CD4-positive, CD25-positive, alpha-beta regulatory T cell (primary cell): ENCODE measurements at regions not wholly inside any gene's neighbourhood (a gene's known extent, or its start where the extent isn't known, plus 50 kb on each side); places are given as distances from the start of the nearest gene placed in this dataset.

Source experiments
- ATAC-seq, 2 donors: fragments of 150-1000 bp; cut with Tn5 transposase; one replicate each; pipeline ENCODE4 v1.10.0; 2021; ENCODE audit warnings: low read depth in 2 of 2, moderate number of reproducible peaks in 2 of 2, moderate library complexity in 1 of 2
- DNase-seq, 3 donors: peaks; one replicate each; pipeline versions ENCODE4 v3.0.0 to v3.0.0-alpha.2; 2012 to 2022; ENCODE audit warnings: mixed read lengths in 1 of 3
- H3K27ac ChIP-seq: one replicate; pipeline ENCODE4 v1.7.0; 2013; ENCODE audit warnings: mild to moderate bottlenecking, low read length; ENCODE audit not compliant: insufficient read depth, poor library complexity, severe bottlenecking
- H3K27me3 ChIP-seq: one replicate; pipeline ENCODE4 v1.7.0; 2013; ENCODE audit warnings: low read length; ENCODE audit not compliant: control insufficient read depth, insufficient read depth
- H3K36me3 ChIP-seq: one replicate; pipeline ENCODE4 v1.7.0; 2013; ENCODE audit warnings: mild to moderate bottlenecking, low read length, moderate library complexity; ENCODE audit not compliant: control insufficient read depth, insufficient read depth
- H3K4me1 ChIP-seq: 2 replicates; pipeline ENCODE4 v1.7.0; 2013; ENCODE audit warnings: mild to moderate bottlenecking, low read length; ENCODE audit not compliant: insufficient read depth, control insufficient read depth, poor library complexity, severe bottlenecking
- H3K4me3 ChIP-seq: one replicate; pipeline ENCODE4 v1.7.0; 2013; ENCODE audit warnings: low read depth, mild to moderate bottlenecking, low read length, moderate library complexity
- H3K9me3 ChIP-seq, 2 experiments: 1 replicate in 1 of 2; 2 replicates in 1 of 2; pipeline ENCODE4 v1.7.0; 2013; ENCODE audit warnings: low read length in 2 of 2, mild to moderate bottlenecking in 1 of 2, moderate library complexity in 1 of 2; ENCODE audit not compliant: control insufficient read depth in 2 of 2
- H3K27ac Mint-ChIP-seq, 3 donors: one replicate each; pipeline ENCODE4 v1.8.0; 2020 to 2022; ENCODE audit warnings: mild to moderate bottlenecking in 3 of 3, mixed read lengths in 3 of 3, moderate library complexity in 2 of 3
- H3K27me3 Mint-ChIP-seq: one replicate; pipeline ENCODE4 v1.8.0; 2022; ENCODE audit warnings: mild to moderate bottlenecking, mixed read lengths
- H3K36me3 Mint-ChIP-seq: one replicate; pipeline ENCODE4 v1.8.0; 2020; ENCODE audit warnings: mixed read lengths
- H3K4me1 Mint-ChIP-seq, 4 donors: one replicate each; pipeline ENCODE4 v1.8.0; 2020 to 2022; ENCODE audit warnings: mixed read lengths in 4 of 4, mild to moderate bottlenecking in 1 of 4
- H3K4me3 Mint-ChIP-seq, 4 donors: one replicate each; pipeline ENCODE4 v1.8.0; 2020 to 2022; ENCODE audit warnings: mild to moderate bottlenecking in 4 of 4, mixed read lengths in 4 of 4, moderate library complexity in 3 of 4
- H3K9me3 Mint-ChIP-seq, 7 donors: one replicate each; pipeline ENCODE4 v1.8.0; 2020 to 2022; ENCODE audit warnings: mixed read lengths in 7 of 7, mild to moderate bottlenecking in 3 of 7, moderate library complexity in 2 of 7

GRCh38 chr6:100322886-100323285 is 141.8 kb downstream of the SIM1 start:
- no peak overlapping the region for H3K27ac ChIP-seq

GRCh38 chr6:100320686-100321085 is 144.0 kb downstream of the SIM1 start:
- Mint-ChIP-seq H3K4me3 (no peak overlapping the region), H3K4me1 (no peaks in the 10 kb centered on the region), H3K27ac (no peak overlapping the region), H3K9me3 (peaks cover 0 to 10% (median 3%) of the 10 kb centered on the region in 7 donors), H3K36me3 (no peaks in the 10 kb centered on the region), H3K27me3 (no peaks in the 10 kb centered on the region)
- no peaks in the 10 kb centered on the region for H3K4me1 ChIP-seq
- no peak overlapping the region for H3K4me3 ChIP-seq
- no peak for DNase-seq
- no peaks in the 10 kb centered on the region for H3K9me3 ChIP-seq
- no peak for ATAC-seq
- no peaks in the 10 kb centered on the region for H3K36me3 ChIP-seq
- H3K27ac ChIP-seq = no peak overlapping the region
- no peaks in the 10 kb centered on the region for H3K27me3 ChIP-seq

More at GRCh38 chr6:100322886-100323285, 141.8 kb downstream of the SIM1 start:
- Mint-ChIP-seq H3K27ac (no peak overlapping the region), H3K4me1 (no peaks in the 10 kb centered on the region), H3K9me3 (peaks cover 0 to 10% (median 3%) of the 10 kb centered on the region in 7 donors), H3K27me3 (no peaks in the 10 kb centered on the region), H3K36me3 (no peaks in the 10 kb centered on the region), H3K4me3 (no peak overlapping the region)
- Histone ChIP-seq H3K9me3 (no peaks in the 10 kb centered on the region), H3K36me3 (no peaks in the 10 kb centered on the region), H3K4me1 (no peaks in the 10 kb centered on the region), H3K4me3 (no peak overlapping the region), H3K27me3 (no peaks in the 10 kb centered on the region)
- no peak for ATAC-seq
- DNase-seq = no peak

- no peak overlapping the region for H3K4me3 Mint-ChIP-seq
- H3K4me1 Mint-ChIP-seq = no peaks in the 10 kb centered on the region
These were observed 147.7 kb downstream of the SIM1 start for GRCh38 chr6:100317031-100317430.

GRCh38 chr6:100314186-100314585 is 150.5 kb downstream of the SIM1 start:
- ATAC-seq = no peak
- Histone ChIP-seq H3K36me3 (no peaks in the 10 kb centered on the region), H3K4me3 (no peak overlapping the region), H3K4me1 (no peaks in the 10 kb centered on the region), H3K27ac (no peak overlapping the region), H3K9me3 (no peaks in the 10 kb centered on the region), H3K27me3 (no peaks in the 10 kb centered on the region)
- Mint-ChIP-seq H3K36me3 (no peaks in the 10 kb centered on the region), H3K4me1 (peaks cover 0 to 5% (median 0%) of the 10 kb centered on the region in 4 donors), H3K4me3 (no peak overlapping the region), H3K27ac (no peak overlapping the region), H3K27me3 (peaks cover 8% of the 10 kb centered on the region), H3K9me3 (peaks cover 0 to 2% (median 0%) of the 10 kb centered on the region in 7 donors)
- DNase-seq = no peak

More at GRCh38 chr6:100317031-100317430, 147.7 kb downstream of the SIM1 start:
- Histone ChIP-seq H3K27me3 (no peaks in the 10 kb centered on the region), H3K9me3 (no peaks in the 10 kb centered on the region), H3K4me3 (no peak overlapping the region), H3K27ac (no peak overlapping the region), H3K36me3 (no peaks in the 10 kb centered on the region), H3K4me1 (no peaks in the 10 kb centered on the region)
- ATAC-seq (no peak), DNase-seq (no peak)
- Mint-ChIP-seq H3K9me3 (peaks cover 0 to 10% (median 2%) of the 10 kb centered on the region in 7 donors), H3K36me3 (no peaks in the 10 kb centered on the region), H3K27me3 (peaks cover 4% of the 10 kb centered on the region), H3K27ac (no peak overlapping the region)

- H3K9me3 Mint-ChIP-seq = peaks cover 0 to 2% (median 0%) of the 10 kb centered on the region in 7 donors
- no peaks in the 10 kb centered on the region for H3K4me1 ChIP-seq
- H3K4me1 Mint-ChIP-seq = peaks cover 0 to 5% (median 0%) of the 10 kb centered on the region in 4 donors
- no peaks in the 10 kb centered on the region for H3K27me3 ChIP-seq
- H3K4me3 ChIP-seq = no peak overlapping the region
- H3K9me3 ChIP-seq = no peaks in the 10 kb centered on the region
- no peaks in the 10 kb centered on the region for H3K36me3 Mint-ChIP-seq
- peaks cover 8% of the 10 kb centered on the region for H3K27me3 Mint-ChIP-seq
- H3K27ac ChIP-seq = no peak overlapping the region
- no peak for DNase-seq
- ATAC-seq = no peak
- H3K4me3 Mint-ChIP-seq = no peak overlapping the region
- no peak overlapping the region for H3K27ac Mint-ChIP-seq
- H3K36me3 ChIP-seq = no peaks in the 10 kb centered on the region
These were observed 152.9 kb downstream of the SIM1 start for GRCh38 chr6:100311707-100312251.

GRCh38 chr6:100309174-100309573 is 155.5 kb downstream of the SIM1 start:
- H3K27ac Mint-ChIP-seq = no peak overlapping the region
- H3K4me1 Mint-ChIP-seq = peaks cover 0 to 5% (median 0%) of the 10 kb centered on the region in 4 donors
- ATAC-seq (no peak), DNase-seq (no peak)
- Histone ChIP-seq H3K9me3 (no peaks in the 10 kb centered on the region), H3K36me3 (no peaks in the 10 kb centered on the region), H3K4me1 (no peaks in the 10 kb centered on the region), H3K27me3 (no peaks in the 10 kb centered on the region), H3K4me3 (no peak overlapping the region), H3K27ac (no peak overlapping the region)
- peaks cover 0 to 2% (median 0%) of the 10 kb centered on the region in 7 donors for H3K9me3 Mint-ChIP-seq
- H3K36me3 Mint-ChIP-seq = no peaks in the 10 kb centered on the region
- no peak overlapping the region for H3K4me3 Mint-ChIP-seq
- peaks cover 8% of the 10 kb centered on the region for H3K27me3 Mint-ChIP-seq

GRCh38 chr6:100307561-100307960 is 157.2 kb downstream of the SIM1 start:
- no peaks in the 10 kb centered on the region for H3K9me3 ChIP-seq
- Mint-ChIP-seq H3K36me3 (no peaks in the 10 kb centered on the region), H3K4me1 (peaks cover 0 to 5% (median 0%) of the 10 kb centered on the region in 4 donors), H3K27ac (no peak overlapping the region), H3K9me3 (no peaks in the 10 kb centered on the region), H3K27me3 (peaks cover 4% of the 10 kb centered on the region), H3K4me3 (no peak overlapping the region)
- no peaks in the 10 kb centered on the region for H3K4me1 ChIP-seq
- no peak overlapping the region for H3K4me3 ChIP-seq
- ATAC-seq (no peak), DNase-seq (no peak)
- no peak overlapping the region for H3K27ac ChIP-seq
- no peaks in the 10 kb centered on the region for H3K36me3 ChIP-seq
- H3K27me3 ChIP-seq = no peaks in the 10 kb centered on the region

GRCh38 chr6:100305209-100305869 is 159.4 kb downstream of the SIM1 start:
- H3K4me3 ChIP-seq = no peak overlapping the region
- H3K4me1 ChIP-seq = no peaks in the 10 kb centered on the region
- Mint-ChIP-seq H3K27ac (no peak overlapping the region), H3K36me3 (no peaks in the 10 kb centered on the region), H3K9me3 (no peaks in the 10 kb centered on the region), H3K4me3 (no peak overlapping the region), H3K4me1 (peaks cover 0 to 5% (median 0%) of the 10 kb centered on the region in 4 donors), H3K27me3 (peaks cover 4% of the 10 kb centered on the region)
- ATAC-seq (no peak), DNase-seq (no peak)
- H3K27ac ChIP-seq = no peak overlapping the region
- no peaks in the 10 kb centered on the region for H3K9me3 ChIP-seq
- no peaks in the 10 kb centered on the region for H3K27me3 ChIP-seq
- no peaks in the 10 kb centered on the region for H3K36me3 ChIP-seq
